SK-N-SH treated with all-trans-retinoic acid at 6 μM for 48 hours (cell line): ENCODE measurements at regions not wholly inside any gene's neighbourhood (a gene's known extent, or its start where the extent isn't known, plus 50 kb on each side); places are given as distances from the start of the nearest gene placed in this dataset.

Source experiments
- ATAC-seq: fragments of 200-7000 bp; cut with Tn5 transposase; 3 replicates; pipeline ENCODE4 v1.9.1; 2020; ENCODE audit warnings: mild to moderate bottlenecking, moderate library complexity
- ARNTL ChIP-seq: fragments of 450-650 bp; formaldehyde crosslinking; IDR thresholded peaks from 2 replicates; pipeline ENCODE4 v1.5.0; 2020; ENCODE audit warnings: low read depth, mild to moderate bottlenecking, moderate library complexity, borderline replicate concordance
- BACH2 ChIP-seq: fragments of 250-450 bp; sonication (Bioruptor Pico); IDR thresholded peaks from 2 replicates; pipeline ENCODE4 v1.9.0; 2021; ENCODE audit warnings: mild to moderate bottlenecking, borderline replicate concordance
- CREB5 ChIP-seq: fragments of 250-450 bp; sonication (Bioruptor Pico); IDR thresholded peaks from 2 replicates; pipeline ENCODE4 v1.5.1; 2020; ENCODE audit warnings: low read depth, mild to moderate bottlenecking, moderate library complexity
- CSDC2 ChIP-seq: fragments of 250-450 bp; sonication (Bioruptor Pico); IDR thresholded peaks from 2 replicates; pipeline ENCODE4 v1.5.0; 2020; ENCODE audit warnings: mild to moderate bottlenecking, moderate library complexity
- CSRNP3 ChIP-seq: fragments of 250-450 bp; sonication (Bioruptor Pico); IDR thresholded peaks from 2 replicates; pipeline ENCODE4 v1.5.1; 2021; ENCODE audit warnings: mild to moderate bottlenecking, moderate library complexity
- ESRRG ChIP-seq: fragments of 250-450 bp; sonication (Bioruptor Pico); IDR thresholded peaks from 2 replicates; pipeline ENCODE4 v1.6.1; 2021; ENCODE audit warnings: mild to moderate bottlenecking
- GLIS3 ChIP-seq: fragments of 250-450 bp; sonication (Bioruptor Pico); IDR thresholded peaks from 2 replicates; pipeline ENCODE4 v1.5.0; 2020; ENCODE audit warnings: mild to moderate bottlenecking, moderate library complexity
- ISL1 ChIP-seq: fragments of 250-450 bp; sonication (Bioruptor Pico); IDR thresholded peaks from 2 replicates; pipeline ENCODE4 v2.1.2; 2022; ENCODE audit warnings: mild to moderate bottlenecking, moderate library complexity
- OSR1 ChIP-seq: fragments of 250-450 bp; sonication (Bioruptor Pico); IDR thresholded peaks from 2 replicates; pipeline ENCODE4 v1.8.0; 2022; ENCODE audit warnings: moderate library complexity, mild to moderate bottlenecking, inconsistent platforms
- PATZ1 ChIP-seq: fragments of 250-450 bp; sonication (Bioruptor Pico); IDR thresholded peaks from 2 replicates; pipeline ENCODE4 v1.8.0; 2020; ENCODE audit warnings: mild to moderate bottlenecking, moderate library complexity, borderline replicate concordance
- POU6F1 ChIP-seq: fragments of 250-450 bp; sonication (Bioruptor Pico); IDR thresholded peaks from 2 replicates; pipeline ENCODE4 v1.8.0; 2021; ENCODE audit warnings: low read depth, mild to moderate bottlenecking, moderate library complexity, borderline replicate concordance
- PPARA ChIP-seq: fragments of 250-450 bp; sonication (Bioruptor Pico); IDR thresholded peaks from 2 replicates; pipeline ENCODE4 v1.5.0; 2020; ENCODE audit warnings: mild to moderate bottlenecking, borderline replicate concordance
- RARB ChIP-seq: fragments of 250-450 bp; sonication (Bioruptor Pico); IDR thresholded peaks from 2 replicates; pipeline ENCODE4 v1.8.0; 2021; ENCODE audit warnings: mild to moderate bottlenecking, moderate library complexity
- SNAI2 ChIP-seq: fragments of 250-450 bp; sonication (Bioruptor Pico); IDR thresholded peaks from 2 replicates; pipeline ENCODE4 v1.5.0; 2020; ENCODE audit warnings: mild to moderate bottlenecking, moderate library complexity
- TCF4 ChIP-seq: fragments of 250-450 bp; sonication (Bioruptor Pico); IDR thresholded peaks from 2 replicates; pipeline ENCODE4 v1.8.0; 2021; ENCODE audit warnings: mild to moderate bottlenecking, moderate library complexity, borderline replicate concordance
- TOX ChIP-seq: fragments of 250-450 bp; sonication (Bioruptor Pico); IDR thresholded peaks from 2 replicates; pipeline ENCODE4 v1.8.0; 2021; ENCODE audit warnings: mild to moderate bottlenecking, moderate library complexity, borderline replicate concordance
- TSHZ2 ChIP-seq: fragments of 250-450 bp; sonication (Bioruptor Pico); IDR thresholded peaks from 2 replicates; pipeline ENCODE4 v1.5.0; 2020; ENCODE audit warnings: mild to moderate bottlenecking, moderate library complexity
- ZFP3 ChIP-seq: fragments of 250-450 bp; sonication (Bioruptor Pico); IDR thresholded peaks from 2 replicates; pipeline ENCODE4 v1.5.0; 2020; ENCODE audit warnings: mild to moderate bottlenecking, moderate library complexity
- ZFP30 ChIP-seq: fragments of 450-650 bp; formaldehyde crosslinking; IDR thresholded peaks from 2 replicates; pipeline ENCODE4 v1.5.0; 2022; ENCODE audit warnings: mild to moderate bottlenecking, moderate library complexity
- ZNF565 ChIP-seq: fragments of 450-650 bp; formaldehyde crosslinking; conservative IDR thresholded peaks from 2 replicates; pipeline ENCODE4 v1.5.0; 2020; ENCODE audit warnings: low read depth, mild to moderate bottlenecking, moderate library complexity
- ZNF8 ChIP-seq: fragments of 450-650 bp; formaldehyde crosslinking; IDR thresholded peaks from 2 replicates; pipeline ENCODE4 v1.5.0; 2020; ENCODE audit warnings: mild to moderate bottlenecking, moderate library complexity

- no peak for ATAC-seq
- TF ChIP-seq TSHZ2 (CRISPR knock-in tag) (no peak), CREB5 (CRISPR knock-in tag) (no peak), CSRNP3 (CRISPR knock-in tag) (no peak), ISL1 (CRISPR knock-in tag) (no peak), ZFP30 (no peak), BACH2 (CRISPR knock-in tag) (no peak), ZFP3 (CRISPR knock-in tag) (no peak), TOX (CRISPR knock-in tag) (no peak), ZNF565 (no peak), PATZ1 (no peak), PPARA (CRISPR knock-in tag) (no peak), CSDC2 (CRISPR knock-in tag) (no peak), POU6F1 (CRISPR knock-in tag) (no peak), SNAI2 (CRISPR knock-in tag) (no peak), RARB (CRISPR knock-in tag) (no peak), OSR1 (no peak)
These were observed 160.6 kb upstream of the OSR1 start for GRCh38 chr2:19519045-19519444.

GRCh38 chr2:19507137-19507536 lies 148.7 kb upstream of the OSR1 start:
- no peak for TF ChIP-seq ARNTL (CRISPR knock-in tag)
- TF ChIP-seq GLIS3 (CRISPR knock-in tag), result no peak
- TF ChIP-seq BACH2 (CRISPR knock-in tag), result no peak
- no peak for TF ChIP-seq ESRRG
- TF ChIP-seq CSDC2 (CRISPR knock-in tag), result no peak
- no peak for TF ChIP-seq RARB (CRISPR knock-in tag)
- no peak for TF ChIP-seq ZFP30
- no peak for TF ChIP-seq TSHZ2 (CRISPR knock-in tag)
- TF ChIP-seq ZNF565, result no peak
- no peak for TF ChIP-seq OSR1
- no peak for TF ChIP-seq ZNF8 (CRISPR knock-in tag)
- no peak for TF ChIP-seq TCF4
- TF ChIP-seq SNAI2 (CRISPR knock-in tag), result no peak
- no peak for TF ChIP-seq ZFP3 (CRISPR knock-in tag)
- TF ChIP-seq POU6F1 (CRISPR knock-in tag), result no peak
- TF ChIP-seq CREB5 (CRISPR knock-in tag), result no peak
- TF ChIP-seq TOX (CRISPR knock-in tag), result no peak
- no peak for TF ChIP-seq CSRNP3 (CRISPR knock-in tag)
- no peak for ATAC-seq
